Gastrocnemius medialis (tissue), 4 donors: ENCODE measurements at regions not wholly inside any gene's neighbourhood (a gene's known extent, or its start where the extent isn't known, plus 50 kb on each side); places are given as distances from the start of the nearest gene placed in this dataset.

Experiments used
- POLR2A ChIP-seq, 2 donors: fragments of 450-650 bp; IDR thresholded peaks; one replicate each; pipeline ENCODE4 v1.6.1; 2017; ENCODE audit warnings: antibody characterized with exemption in 2 of 2, mild to moderate bottlenecking in 2 of 2, moderate library complexity in 2 of 2
- TF ChIP-seq, protein P1 (sequence below), 5 experiments: fragments of 450-650 bp in 3 of 5; fragments of 200-600 bp in 2 of 5; sonication (generic) in 2 of 5; IDR thresholded peaks in 4 of 5; conservative IDR thresholded peaks in 1 of 5; 1 replicate in 4 of 5; 2 replicates in 1 of 5; pipeline ENCODE4 v1.5.1; 2016 to 2019; ENCODE audit warnings: antibody characterized with exemption in 5 of 5, mild to moderate bottlenecking in 3 of 5, moderate library complexity in 3 of 5

DNA sequence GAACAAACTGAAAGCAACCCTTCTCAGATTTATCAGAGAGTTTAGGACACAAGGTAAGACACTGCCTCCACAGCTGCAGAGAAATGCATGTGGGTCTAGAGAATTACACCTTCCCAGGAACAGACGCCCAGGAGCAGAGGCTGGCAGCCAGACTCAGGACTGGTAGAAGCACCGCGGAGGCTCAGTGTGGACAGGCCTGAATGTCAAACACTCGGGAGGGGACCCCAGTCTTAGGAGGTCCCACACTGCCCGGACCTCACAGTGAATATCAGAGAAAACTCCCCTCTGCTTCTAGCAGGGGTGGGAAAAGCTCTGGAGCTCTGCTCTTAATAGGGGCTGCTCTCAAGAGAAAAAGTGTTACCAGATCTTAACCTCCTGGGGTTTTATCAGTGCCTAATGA lies 952.7 kb downstream of the BRD1 start:
- no peak for TF ChIP-seq POLR2A (IDR thresholded peaks at IDR 0.05)
- TF ChIP-seq, protein P1, sequence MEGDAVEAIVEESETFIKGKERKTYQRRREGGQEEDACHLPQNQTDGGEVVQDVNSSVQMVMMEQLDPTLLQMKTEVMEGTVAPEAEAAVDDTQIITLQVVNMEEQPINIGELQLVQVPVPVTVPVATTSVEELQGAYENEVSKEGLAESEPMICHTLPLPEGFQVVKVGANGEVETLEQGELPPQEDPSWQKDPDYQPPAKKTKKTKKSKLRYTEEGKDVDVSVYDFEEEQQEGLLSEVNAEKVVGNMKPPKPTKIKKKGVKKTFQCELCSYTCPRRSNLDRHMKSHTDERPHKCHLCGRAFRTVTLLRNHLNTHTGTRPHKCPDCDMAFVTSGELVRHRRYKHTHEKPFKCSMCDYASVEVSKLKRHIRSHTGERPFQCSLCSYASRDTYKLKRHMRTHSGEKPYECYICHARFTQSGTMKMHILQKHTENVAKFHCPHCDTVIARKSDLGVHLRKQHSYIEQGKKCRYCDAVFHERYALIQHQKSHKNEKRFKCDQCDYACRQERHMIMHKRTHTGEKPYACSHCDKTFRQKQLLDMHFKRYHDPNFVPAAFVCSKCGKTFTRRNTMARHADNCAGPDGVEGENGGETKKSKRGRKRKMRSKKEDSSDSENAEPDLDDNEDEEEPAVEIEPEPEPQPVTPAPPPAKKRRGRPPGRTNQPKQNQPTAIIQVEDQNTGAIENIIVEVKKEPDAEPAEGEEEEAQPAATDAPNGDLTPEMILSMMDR (IDR thresholded peaks at IDR 0.05 in 4 of 5, conservative IDR thresholded peaks at IDR 0.05 in 1 of 5), result no peak
